ENCODE measurements at regions not wholly inside any gene's neighbourhood (a gene's known extent, or its start where the extent isn't known, plus 50 kb on each side); places are given as distances from the start of the nearest gene placed in this dataset.

DNA sequence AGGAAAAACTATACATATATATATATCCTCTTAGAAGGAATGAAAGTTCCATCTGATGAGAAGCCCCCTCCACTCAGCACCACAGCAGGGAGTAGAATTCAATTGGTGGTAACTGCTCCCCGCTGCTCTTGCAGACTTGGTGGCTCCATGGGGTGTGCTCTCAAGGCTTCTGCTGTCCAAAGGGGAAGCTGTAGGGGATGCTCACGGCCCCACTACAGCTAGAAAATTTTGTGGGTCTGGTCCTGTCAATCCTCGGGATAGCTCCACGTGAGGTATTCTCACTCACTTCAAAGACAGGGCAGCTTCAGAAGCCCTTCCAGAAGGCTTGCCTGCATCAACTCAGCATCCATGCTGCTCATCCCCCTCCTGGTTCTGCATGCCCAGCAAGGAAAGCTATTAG, 247.2 kb downstream of the CETN3 start:
- no peak for DNase-seq
- Histone ChIP-seq H3K4me3 (ENCODE audit: low read length in 3 of 3) (no peak overlapping the region), H3K27ac (ENCODE audit: low read depth in 2 of 2, low read length in 2 of 2) (no peak overlapping the region), H3K9ac (ENCODE audit: low read length in 3 of 3) (no peak overlapping the region), H3K4me1 (ENCODE audit: control insufficient read depth in 2 of 3, insufficient read depth in 2 of 3, low read depth in 1 of 3, low read length in 3 of 3) (no peaks in the 10 kb centered on the region), H3K9me3 (ENCODE audit: control insufficient read depth in 2 of 3, insufficient read depth in 1 of 3, low read length in 3 of 3) (no peaks in the 10 kb centered on the region), H3K36me3 (ENCODE audit: control insufficient read depth in 2 of 3, insufficient read depth in 3 of 3, low read length in 3 of 3) (no peaks in the 10 kb centered on the region), H3K27me3 (ENCODE audit: control insufficient read depth, insufficient read depth, low read length) (no peaks in the 10 kb centered on the region)
- no peak for FAIRE-seq
- intact Hi-C loops (cut with DNase I) = no loop called here
- TF ChIP-seq CTCF (IDR thresholded peaks at IDR 0.05; ENCODE audit: borderline replicate concordance, extremely low read depth, insufficient read depth) = no peak

DNA sequence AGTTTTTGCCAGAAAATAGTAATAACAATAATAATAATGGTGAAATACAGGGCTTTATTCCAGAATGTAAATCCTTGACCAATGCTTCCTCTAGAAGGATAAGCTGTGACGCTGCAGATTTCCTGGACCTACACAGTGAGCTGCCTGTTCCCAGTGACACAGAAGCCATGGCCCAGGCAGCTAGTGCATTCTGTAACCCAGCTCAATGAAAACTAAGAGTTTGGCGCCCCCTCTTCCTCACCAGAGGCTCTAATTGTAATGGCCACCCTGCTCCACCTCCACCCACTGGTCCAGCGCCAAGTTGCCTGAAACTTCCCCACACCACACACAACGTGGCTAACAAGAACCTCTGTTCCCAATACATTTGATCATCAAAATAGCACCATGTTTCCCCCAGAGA, 248.1 kb downstream of the CETN3 start:
- intact Hi-C loops (cut with DNase I) = no loop called here
- FAIRE-seq (no peak), DNase-seq (peak; percentile 38 to 59 (median 49))
- H3K27me3 ChIP-seq (ENCODE audit: control insufficient read depth, insufficient read depth, low read length) = no peaks in the 10 kb centered on the region
- H3K9me3 ChIP-seq (ENCODE audit: control insufficient read depth in 2 of 3, insufficient read depth in 1 of 3, low read length in 3 of 3) = no peaks in the 10 kb centered on the region
- no peak overlapping the region for H3K9ac ChIP-seq (ENCODE audit: low read length in 3 of 3)
- no peak overlapping the region for H3K27ac ChIP-seq (ENCODE audit: low read depth in 2 of 2, low read length in 2 of 2)
- no peak for TF ChIP-seq CTCF (IDR thresholded peaks at IDR 0.05; ENCODE audit: borderline replicate concordance, extremely low read depth, insufficient read depth)
- no peaks in the 10 kb centered on the region for H3K36me3 ChIP-seq (ENCODE audit: control insufficient read depth in 2 of 3, insufficient read depth in 3 of 3, low read length in 3 of 3)
- H3K4me1 ChIP-seq (ENCODE audit: control insufficient read depth in 2 of 3, insufficient read depth in 2 of 3, low read depth in 1 of 3, low read length in 3 of 3) = no peaks in the 10 kb centered on the region
- H3K4me3 ChIP-seq (ENCODE audit: low read length in 3 of 3) = no peak overlapping the region

DNA sequence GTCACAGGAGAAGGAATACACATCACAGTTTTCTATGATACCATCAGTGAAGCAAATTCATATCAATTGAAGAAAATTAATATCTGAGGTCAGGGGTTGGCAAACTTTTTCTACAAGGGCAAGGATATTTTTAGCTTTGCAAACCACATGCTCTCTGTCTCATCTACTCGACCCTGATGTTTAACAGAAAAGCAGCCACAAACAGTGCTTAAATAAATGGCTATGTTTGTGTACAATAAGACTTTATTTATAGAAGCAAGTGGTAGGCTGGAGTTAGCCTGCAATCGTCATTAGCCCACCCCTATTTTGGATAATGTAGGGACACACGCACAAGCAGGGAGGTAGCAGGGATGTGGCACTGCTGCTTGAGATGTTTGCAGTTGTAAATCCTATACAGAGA, 251.4 kb downstream of the CETN3 start:
- H3K4me1 ChIP-seq (ENCODE audit: control insufficient read depth in 2 of 3, insufficient read depth in 2 of 3, low read depth in 1 of 3, low read length in 3 of 3) = no peaks in the 10 kb centered on the region
- intact Hi-C loops (cut with DNase I) = no loop called here
- H3K36me3 ChIP-seq (ENCODE audit: control insufficient read depth in 2 of 3, insufficient read depth in 3 of 3, low read length in 3 of 3) = no peaks in the 10 kb centered on the region
- DNase-seq (no peak), FAIRE-seq (no peak)
- H3K9me3 ChIP-seq (ENCODE audit: control insufficient read depth in 2 of 3, insufficient read depth in 1 of 3, low read length in 3 of 3) = no peaks in the 10 kb centered on the region
- no peak overlapping the region for H3K9ac ChIP-seq (ENCODE audit: low read length in 3 of 3)
- TF ChIP-seq CTCF (IDR thresholded peaks at IDR 0.05; ENCODE audit: borderline replicate concordance, extremely low read depth, insufficient read depth) = no peak
- no peak overlapping the region for H3K27ac ChIP-seq (ENCODE audit: low read depth in 2 of 2, low read length in 2 of 2)
- H3K4me3 ChIP-seq (ENCODE audit: low read length in 3 of 3) = no peak overlapping the region
- H3K27me3 ChIP-seq (ENCODE audit: control insufficient read depth, insufficient read depth, low read length) = no peaks in the 10 kb centered on the region

DNA sequence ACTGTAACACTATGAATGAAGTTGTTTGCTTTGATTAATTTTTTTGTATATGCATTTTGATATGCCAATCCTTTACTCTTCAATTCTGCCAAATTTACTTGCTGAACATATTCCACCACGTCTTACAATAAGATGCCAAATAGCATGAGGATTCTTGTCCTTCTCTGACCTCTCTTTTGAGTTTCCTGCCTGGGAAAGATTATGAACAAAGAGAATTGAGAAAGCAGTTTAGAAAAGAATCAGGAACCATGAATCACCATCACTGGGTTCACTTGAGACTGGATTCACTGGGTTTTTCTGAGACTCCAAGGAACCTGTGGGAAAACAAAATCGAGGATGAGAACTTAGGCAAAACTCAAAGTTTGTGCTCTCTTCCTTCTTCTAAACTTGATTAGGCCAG, 256.5 kb downstream of the CETN3 start:
- no peaks in the 10 kb centered on the region for H3K36me3 ChIP-seq (ENCODE audit: control insufficient read depth in 2 of 3, insufficient read depth in 3 of 3, low read length in 3 of 3)
- no peaks in the 10 kb centered on the region for H3K9me3 ChIP-seq (ENCODE audit: control insufficient read depth in 2 of 3, insufficient read depth in 1 of 3, low read length in 3 of 3)
- H3K4me3 ChIP-seq (ENCODE audit: low read length in 3 of 3) = no peak overlapping the region
- no peak for TF ChIP-seq CTCF (IDR thresholded peaks at IDR 0.05; ENCODE audit: borderline replicate concordance, extremely low read depth, insufficient read depth)
- no peak for FAIRE-seq
- no peak overlapping the region for H3K9ac ChIP-seq (ENCODE audit: low read length in 3 of 3)
- H3K4me1 ChIP-seq (ENCODE audit: control insufficient read depth in 2 of 3, insufficient read depth in 2 of 3, low read depth in 1 of 3, low read length in 3 of 3) = no peaks in the 10 kb centered on the region
- intact Hi-C loops (cut with DNase I) = no loop called here
- no peak overlapping the region for H3K27ac ChIP-seq (ENCODE audit: low read depth in 2 of 2, low read length in 2 of 2)
- no peaks in the 10 kb centered on the region for H3K27me3 ChIP-seq (ENCODE audit: control insufficient read depth, insufficient read depth, low read length)
- DNase-seq = no peak
